ENCODE measurements at regions not wholly inside any gene's neighbourhood (a gene's known extent, or its start where the extent isn't known, plus 50 kb on each side); places are given as distances from the start of the nearest gene placed in this dataset.

- H3K4me1 Mint-ChIP-seq, result peaks cover 10% of the 10 kb centered on the region
- TF ChIP-seq CTCF (IDR thresholded peaks at IDR 0.05; ENCODE audit: unreplicated experiment), result no peak
Measured at GRCh38 chr20:40547483-40548091, 141.4 kb downstream of the MAFB start.

GRCh38 chr20:40545478-40545877 lies 143.6 kb downstream of the MAFB start:
- H3K27me3 Mint-ChIP-seq (ENCODE audit: low read depth), result peaks cover 55% of the 10 kb centered on the region
- H3K9me3 Mint-ChIP-seq, result no peaks in the 10 kb centered on the region
- H3K27ac Mint-ChIP-seq, result no peak overlapping the region
- H3K36me3 Mint-ChIP-seq, result no peaks in the 10 kb centered on the region
- no peak overlapping the region for H3K4me3 Mint-ChIP-seq
- DNase-seq (ENCODE audit: low spot score in 2 of 2, unreplicated experiment in 2 of 2), result no peak
- TF ChIP-seq CTCF (IDR thresholded peaks at IDR 0.05; ENCODE audit: unreplicated experiment), result no peak
- peaks cover 6% of the 10 kb centered on the region for H3K4me1 Mint-ChIP-seq

More at GRCh38 chr20:40547483-40548091, 141.4 kb downstream of the MAFB start:
- Mint-ChIP-seq H3K36me3 (no peaks in the 10 kb centered on the region), H3K27me3 (ENCODE audit: low read depth) (peaks cover 57% of the 10 kb centered on the region), H3K27ac (no peak overlapping the region), H3K4me3 (no peak overlapping the region), H3K9me3 (no peaks in the 10 kb centered on the region)
- no peak for DNase-seq (ENCODE audit: low spot score in 2 of 2, unreplicated experiment in 2 of 2)

- Mint-ChIP-seq H3K4me1 (no peaks in the 10 kb centered on the region), H3K4me3 (no peak overlapping the region), H3K27ac (no peak overlapping the region), H3K9me3 (no peaks in the 10 kb centered on the region), H3K27me3 (ENCODE audit: low read depth) (peaks cover 60% of the 10 kb centered on the region), H3K36me3 (no peaks in the 10 kb centered on the region)
- TF ChIP-seq CTCF (IDR thresholded peaks at IDR 0.05; ENCODE audit: unreplicated experiment), result no peak
- no peak for DNase-seq (ENCODE audit: low spot score in 2 of 2, unreplicated experiment in 2 of 2)
Measured at GRCh38 chr20:40542065-40542464, 147.0 kb downstream of the MAFB start.

GRCh38 chr20:40540166-40540565 lies 148.9 kb downstream of the MAFB start:
- no peak for DNase-seq (ENCODE audit: low spot score in 2 of 2, unreplicated experiment in 2 of 2)
- Mint-ChIP-seq H3K9me3 (no peaks in the 10 kb centered on the region), H3K36me3 (no peaks in the 10 kb centered on the region), H3K27ac (no peak overlapping the region), H3K4me3 (no peak overlapping the region), H3K4me1 (no peaks in the 10 kb centered on the region), H3K27me3 (ENCODE audit: low read depth) (peaks cover 59% of the 10 kb centered on the region)
- no peak for TF ChIP-seq CTCF (IDR thresholded peaks at IDR 0.05; ENCODE audit: unreplicated experiment)

GRCh38 chr20:40538131-40538530 lies 150.9 kb downstream of the MAFB start:
- H3K4me1 Mint-ChIP-seq, result no peaks in the 10 kb centered on the region
- TF ChIP-seq CTCF (IDR thresholded peaks at IDR 0.05; ENCODE audit: unreplicated experiment), result no peak
- H3K27ac Mint-ChIP-seq, result no peak overlapping the region
- no peak overlapping the region for H3K4me3 Mint-ChIP-seq
- H3K9me3 Mint-ChIP-seq, result peaks cover 4% of the 10 kb centered on the region
- no peaks in the 10 kb centered on the region for H3K36me3 Mint-ChIP-seq
- DNase-seq (ENCODE audit: low spot score in 2 of 2, unreplicated experiment in 2 of 2), result no peak
- H3K27me3 Mint-ChIP-seq (ENCODE audit: low read depth), result peaks cover 55% of the 10 kb centered on the region

- no peaks in the 10 kb centered on the region for H3K4me1 Mint-ChIP-seq
- H3K36me3 Mint-ChIP-seq, result no peaks in the 10 kb centered on the region
- H3K27ac Mint-ChIP-seq, result no peak overlapping the region
- no peak overlapping the region for H3K4me3 Mint-ChIP-seq
- H3K27me3 Mint-ChIP-seq (ENCODE audit: low read depth), result peaks cover 51% of the 10 kb centered on the region
- no peak for DNase-seq (ENCODE audit: low spot score in 2 of 2, unreplicated experiment in 2 of 2)
- TF ChIP-seq CTCF (IDR thresholded peaks at IDR 0.05; ENCODE audit: unreplicated experiment), result no peak
- H3K9me3 Mint-ChIP-seq, result peaks cover 17% of the 10 kb centered on the region
Measured at GRCh38 chr20:40536808-40537207, 152.2 kb downstream of the MAFB start.

Measured in mesothelial cell of epicardium (in vitro differentiated cells).